ENCODE measurements at regions not wholly inside any gene's neighbourhood (a gene's known extent, or its start where the extent isn't known, plus 50 kb on each side); places are given as distances from the start of the nearest gene placed in this dataset.
"Not testable (repeated sequence)": the region's sequence is repeated elsewhere in the genome, so short reads cannot be mapped to it uniquely, and the experiment has no call there.

GRCh38 chr15:35698331-35698730, 152.4 kb upstream of the DPH6 start:
- Histone ChIP-seq H3K9me3 (ENCODE audit: control insufficient read depth, insufficient read depth, low read depth, low read length) (no peaks in the 10 kb centered on the region), H3K27me3 (ENCODE audit: control insufficient read depth, insufficient read depth, low read length) (no peaks in the 10 kb centered on the region), H3K4me1 (ENCODE audit: control insufficient read depth, extremely low read depth, insufficient read depth, low read length) (peaks cover 7% of the 10 kb centered on the region), H2AFZ (ENCODE audit: low read length) (no peak overlapping the region), H3K9ac (ENCODE audit: insufficient read depth, low read length) (no peak overlapping the region), H3K79me2 (ENCODE audit: control insufficient read depth, insufficient read depth, low read length) (no peaks in the 10 kb centered on the region), H4K20me1 (ENCODE audit: control insufficient read depth, extremely low read depth, insufficient read depth, low read length) (no peaks in the 10 kb centered on the region), H3K4me3 (replicated peaks in 1 of 4; ENCODE audit: control extremely low read depth in 1 of 4, insufficient read depth in 1 of 4, low read depth in 3 of 4, low read length in 4 of 4) (no peak overlapping the region), H3K36me3 (ENCODE audit: control insufficient read depth, insufficient read depth, low read length) (no peaks in the 10 kb centered on the region), H3K4me2 (ENCODE audit: extremely low read depth, insufficient read depth, low read length) (no peak overlapping the region), H3K27ac (ENCODE audit: insufficient read depth, low read length) (no peak overlapping the region)
- TF ChIP-seq EZH2 (IDR thresholded peaks at IDR 0.05; ENCODE audit: low read length, missing control alignments): no peak
- TF ChIP-seq, protein P1, sequence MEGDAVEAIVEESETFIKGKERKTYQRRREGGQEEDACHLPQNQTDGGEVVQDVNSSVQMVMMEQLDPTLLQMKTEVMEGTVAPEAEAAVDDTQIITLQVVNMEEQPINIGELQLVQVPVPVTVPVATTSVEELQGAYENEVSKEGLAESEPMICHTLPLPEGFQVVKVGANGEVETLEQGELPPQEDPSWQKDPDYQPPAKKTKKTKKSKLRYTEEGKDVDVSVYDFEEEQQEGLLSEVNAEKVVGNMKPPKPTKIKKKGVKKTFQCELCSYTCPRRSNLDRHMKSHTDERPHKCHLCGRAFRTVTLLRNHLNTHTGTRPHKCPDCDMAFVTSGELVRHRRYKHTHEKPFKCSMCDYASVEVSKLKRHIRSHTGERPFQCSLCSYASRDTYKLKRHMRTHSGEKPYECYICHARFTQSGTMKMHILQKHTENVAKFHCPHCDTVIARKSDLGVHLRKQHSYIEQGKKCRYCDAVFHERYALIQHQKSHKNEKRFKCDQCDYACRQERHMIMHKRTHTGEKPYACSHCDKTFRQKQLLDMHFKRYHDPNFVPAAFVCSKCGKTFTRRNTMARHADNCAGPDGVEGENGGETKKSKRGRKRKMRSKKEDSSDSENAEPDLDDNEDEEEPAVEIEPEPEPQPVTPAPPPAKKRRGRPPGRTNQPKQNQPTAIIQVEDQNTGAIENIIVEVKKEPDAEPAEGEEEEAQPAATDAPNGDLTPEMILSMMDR (conservative IDR thresholded peaks at IDR 0.05 in 1 of 2, IDR thresholded peaks at IDR 0.05 in 1 of 2; ENCODE audit: low read depth in 1 of 2, low read length in 2 of 2): no peak
- no peak for DNase-seq (ENCODE audit: low read depth in 2 of 2)

DNA sequence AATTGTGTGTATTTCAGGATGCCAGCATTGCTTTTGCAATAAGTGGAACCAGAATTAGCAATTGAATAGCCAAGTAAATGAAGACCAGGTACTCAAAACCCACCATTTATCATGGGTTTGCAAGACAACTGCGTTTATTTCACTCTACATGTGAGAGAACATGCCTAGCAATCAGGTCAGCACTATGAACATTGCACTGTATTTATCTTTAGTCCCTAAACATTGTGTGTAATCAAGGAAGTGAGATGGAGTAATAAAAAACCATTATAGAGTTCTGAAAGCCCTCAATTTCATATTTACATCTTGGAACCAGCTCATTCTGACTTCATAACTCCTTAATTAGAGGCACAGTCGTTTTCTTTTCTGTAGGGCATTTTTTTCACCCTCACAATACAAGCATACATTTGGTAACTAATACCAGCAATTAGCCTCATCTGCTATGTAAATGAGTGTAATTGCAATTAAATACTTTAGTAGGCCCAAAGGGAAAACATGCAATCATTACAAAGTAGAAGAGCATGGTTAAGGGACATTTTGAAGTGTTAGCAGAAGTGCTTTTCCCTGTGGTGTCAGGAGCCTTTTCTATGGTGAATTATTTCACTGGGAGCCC, 153.1 kb upstream of the DPH6 start:
- TF ChIP-seq EZH2 (IDR thresholded peaks at IDR 0.05; ENCODE audit: low read length, missing control alignments): no peak
- TF ChIP-seq, protein P1 (conservative IDR thresholded peaks at IDR 0.05 in 1 of 2, IDR thresholded peaks at IDR 0.05 in 1 of 2; ENCODE audit: low read depth in 1 of 2, low read length in 2 of 2): no peak
- peaks cover 7% of the 10 kb centered on the region for H3K4me1 ChIP-seq (ENCODE audit: control insufficient read depth, extremely low read depth, insufficient read depth, low read length)
- no peak overlapping the region for H3K27ac ChIP-seq (ENCODE audit: insufficient read depth, low read length)
- H3K9me3 ChIP-seq (ENCODE audit: control insufficient read depth, insufficient read depth, low read depth, low read length): no peaks in the 10 kb centered on the region
- H3K9ac ChIP-seq (ENCODE audit: insufficient read depth, low read length): no peak overlapping the region
- H2AFZ ChIP-seq (ENCODE audit: low read length): no peak overlapping the region
- H3K36me3 ChIP-seq (ENCODE audit: control insufficient read depth, insufficient read depth, low read length): no peaks in the 10 kb centered on the region
- no peaks in the 10 kb centered on the region for H3K27me3 ChIP-seq (ENCODE audit: control insufficient read depth, insufficient read depth, low read length)
- H3K4me3 ChIP-seq (replicated peaks in 1 of 4; ENCODE audit: control extremely low read depth in 1 of 4, insufficient read depth in 1 of 4, low read depth in 3 of 4, low read length in 4 of 4): no peak overlapping the region
- H4K20me1 ChIP-seq (ENCODE audit: control insufficient read depth, extremely low read depth, insufficient read depth, low read length): no peaks in the 10 kb centered on the region
- no peak overlapping the region for H3K4me2 ChIP-seq (ENCODE audit: extremely low read depth, insufficient read depth, low read length)
- no peaks in the 10 kb centered on the region for H3K79me2 ChIP-seq (ENCODE audit: control insufficient read depth, insufficient read depth, low read length)
- DNase-seq (ENCODE audit: low read depth in 2 of 2): no peak

GRCh38 chr15:35700091-35700593, 154.2 kb upstream of the DPH6 start:
- H2AFZ ChIP-seq (ENCODE audit: low read length); H3K4me2 ChIP-seq (ENCODE audit: extremely low read depth, insufficient read depth, low read length); H3K27ac ChIP-seq (ENCODE audit: insufficient read depth, low read length); H4K20me1 ChIP-seq (ENCODE audit: control insufficient read depth, extremely low read depth, insufficient read depth, low read length); H3K4me1 ChIP-seq (ENCODE audit: control insufficient read depth, extremely low read depth, insufficient read depth, low read length); H3K9me3 ChIP-seq (ENCODE audit: control insufficient read depth, insufficient read depth, low read depth, low read length); H3K36me3 ChIP-seq (ENCODE audit: control insufficient read depth, insufficient read depth, low read length); H3K27me3 ChIP-seq (ENCODE audit: control insufficient read depth, insufficient read depth, low read length); H3K79me2 ChIP-seq (ENCODE audit: control insufficient read depth, insufficient read depth, low read length); DNase-seq (ENCODE audit: low read depth in 2 of 2); H3K4me3 ChIP-seq (replicated peaks in 1 of 4; ENCODE audit: control extremely low read depth in 1 of 4, insufficient read depth in 1 of 4, low read depth in 3 of 4, low read length in 4 of 4); H3K9ac ChIP-seq (ENCODE audit: insufficient read depth, low read length): not testable (repeated sequence)
